ENCODE measurements at regions not wholly inside any gene's neighbourhood (a gene's known extent, or its start where the extent isn't known, plus 50 kb on each side); places are given as distances from the start of the nearest gene placed in this dataset.

- no peak for ATAC-seq
- TF ChIP-seq GLIS3 (CRISPR knock-in tag; IDR thresholded peaks at IDR 0.05) (no peak), RARB (CRISPR knock-in tag; IDR thresholded peaks at IDR 0.05) (no peak), CSDC2 (CRISPR knock-in tag; IDR thresholded peaks at IDR 0.05) (no peak), SNAI2 (CRISPR knock-in tag; IDR thresholded peaks at IDR 0.05) (no peak), CREB5 (CRISPR knock-in tag; IDR thresholded peaks at IDR 0.05; ENCODE audit: low read depth) (no peak)
These were observed 1422.9 kb downstream of the TBC1D22A start for GRCh38 chr22:48185071-48186055.

GRCh38 chr22:48182846-48183805 lies 1420.7 kb downstream of the TBC1D22A start:
- TF ChIP-seq TCF4 (CRISPR knock-in tag; IDR thresholded peaks at IDR 0.05; ENCODE audit: borderline replicate concordance) (no peak), CSRNP3 (CRISPR knock-in tag; IDR thresholded peaks at IDR 0.05) (no peak), ARNTL (CRISPR knock-in tag; IDR thresholded peaks at IDR 0.05; ENCODE audit: borderline replicate concordance, low read depth) (no peak), RARB (CRISPR knock-in tag; IDR thresholded peaks at IDR 0.05) (no peak), CSDC2 (CRISPR knock-in tag; IDR thresholded peaks at IDR 0.05) (no peak), GLIS3 (CRISPR knock-in tag; IDR thresholded peaks at IDR 0.05) (no peak), PPARA (CRISPR knock-in tag; IDR thresholded peaks at IDR 0.05; ENCODE audit: borderline replicate concordance) (no peak), ISL1 (CRISPR knock-in tag; IDR thresholded peaks at IDR 0.05) (no peak), CREB5 (CRISPR knock-in tag; IDR thresholded peaks at IDR 0.05; ENCODE audit: low read depth) (no peak), PATZ1 (CRISPR knock-in tag; IDR thresholded peaks at IDR 0.05; ENCODE audit: borderline replicate concordance) (no peak)
- no peak for ATAC-seq

- TF ChIP-seq SNAI2 (CRISPR knock-in tag; IDR thresholded peaks at IDR 0.05) (no peak), RARB (CRISPR knock-in tag; IDR thresholded peaks at IDR 0.05) (no peak), ZC3H10 (CRISPR knock-in tag; IDR thresholded peaks at IDR 0.05) (no peak), ZFP3 (CRISPR knock-in tag; IDR thresholded peaks at IDR 0.05) (no peak), ISL1 (CRISPR knock-in tag; IDR thresholded peaks at IDR 0.05) (no peak), CREB5 (CRISPR knock-in tag; IDR thresholded peaks at IDR 0.05; ENCODE audit: low read depth) (no peak), BACH2 (CRISPR knock-in tag; IDR thresholded peaks at IDR 0.05; ENCODE audit: borderline replicate concordance) (no peak), OSR1 (CRISPR knock-in tag; IDR thresholded peaks at IDR 0.05) (no peak), ZNF8 (CRISPR knock-in tag; IDR thresholded peaks at IDR 0.05) (no peak)
- no peak for ATAC-seq
These were observed 1419.6 kb downstream of the TBC1D22A start for GRCh38 chr22:48182031-48182430.

All from SK-N-SH treated with all-trans-retinoic acid at 6 μM for 48 hours (cell line).